Choroid plexus epithelial cell (primary cell): ENCODE measurements at regions not wholly inside any gene's neighbourhood (a gene's known extent, or its start where the extent isn't known, plus 50 kb on each side); places are given as distances from the start of the nearest gene placed in this dataset.

Experiments
- DNase-seq: peaks from one replicate; pipeline ENCODE4 v3.0.0-alpha.2; 2010; ENCODE audit warnings: low read depth
- H3K4me3 ChIP-seq: 2 replicates; pipeline ENCODE4 v1.5.1; 2011; ENCODE audit warnings: low read depth, mild to moderate bottlenecking, control low read depth, low read length, moderate library complexity
- CTCF ChIP-seq: conservative IDR thresholded peaks from 2 replicates; pipeline ENCODE4 v1.5.1; 2011; ENCODE audit warnings: low read depth, mild to moderate bottlenecking, control low read depth, inconsistent platforms, low read length, moderate library complexity

- no peak overlapping the region for H3K4me3 ChIP-seq
- TF ChIP-seq CTCF: no peak
- peak; percentile 90 for DNase-seq
Measured at GRCh38 chr6:163790266-163790840, 375.8 kb downstream of the QKI start.

DNA sequence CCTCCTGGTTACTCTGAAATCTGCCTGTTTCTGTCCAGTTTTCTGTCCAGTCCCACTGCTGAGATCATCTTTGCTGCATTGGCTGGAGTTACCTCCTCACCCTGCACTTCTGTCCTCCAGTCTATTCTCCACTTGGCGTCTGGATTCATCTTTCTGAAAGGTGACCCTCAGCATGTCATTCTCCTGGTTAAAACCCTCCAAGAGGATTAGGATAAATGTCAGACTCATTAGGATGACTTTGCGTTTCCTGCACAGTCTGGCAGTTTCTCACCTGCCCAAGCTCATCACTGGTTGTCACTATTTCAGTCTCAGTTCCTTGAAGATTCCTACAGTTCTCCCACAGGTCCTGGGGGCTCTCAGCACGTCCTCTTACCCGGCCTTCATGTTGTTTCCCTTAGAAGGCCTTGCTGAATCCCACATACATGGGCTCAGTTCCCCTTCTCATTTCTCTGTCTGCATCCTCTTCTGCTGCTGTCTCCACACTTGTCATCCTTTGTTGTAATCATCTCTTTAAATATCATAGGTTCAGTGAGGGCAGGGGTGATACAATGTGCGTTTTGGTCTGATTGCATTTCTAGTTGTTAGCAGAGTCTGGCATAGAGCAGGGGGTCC is 374.8 kb downstream of the QKI start:
- no peak for DNase-seq
- no peak for TF ChIP-seq CTCF
- H3K4me3 ChIP-seq: no peak overlapping the region

GRCh38 chr6:163786995-163787671 is 372.6 kb downstream of the QKI start:
- DNase-seq: peak; percentile 56
- no peak overlapping the region for H3K4me3 ChIP-seq
- TF ChIP-seq CTCF: no peak

DNA sequence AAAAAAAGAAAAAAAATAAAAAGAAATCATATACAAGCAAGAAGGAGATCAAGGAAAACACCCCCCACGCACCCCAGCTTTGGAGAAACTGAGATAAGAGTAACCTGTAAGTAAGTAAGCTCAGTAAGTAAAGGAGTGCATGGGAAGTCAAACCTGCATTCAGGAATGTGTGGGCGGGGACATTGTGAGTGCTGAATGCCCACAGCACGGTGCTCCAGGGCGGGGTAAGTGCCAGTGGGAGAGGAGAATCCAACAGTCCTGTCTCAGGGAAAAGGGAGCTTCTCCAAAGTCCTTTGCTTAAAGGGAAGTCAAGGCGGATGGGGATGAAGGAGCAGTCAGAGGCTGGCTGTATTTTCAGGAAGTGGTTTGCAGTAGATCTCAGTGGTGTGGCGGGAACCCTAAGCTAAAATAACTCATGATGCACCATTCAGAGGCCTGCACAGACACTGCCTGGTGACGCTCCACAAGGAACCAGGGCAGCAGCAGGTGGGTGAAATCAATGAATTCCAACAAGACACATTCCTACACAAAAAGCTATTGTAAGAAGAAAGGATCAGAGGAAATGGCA is 368.0 kb downstream of the QKI start:
- no peak overlapping the region for H3K4me3 ChIP-seq
- TF ChIP-seq CTCF: no peak
- no peak for DNase-seq

DNA sequence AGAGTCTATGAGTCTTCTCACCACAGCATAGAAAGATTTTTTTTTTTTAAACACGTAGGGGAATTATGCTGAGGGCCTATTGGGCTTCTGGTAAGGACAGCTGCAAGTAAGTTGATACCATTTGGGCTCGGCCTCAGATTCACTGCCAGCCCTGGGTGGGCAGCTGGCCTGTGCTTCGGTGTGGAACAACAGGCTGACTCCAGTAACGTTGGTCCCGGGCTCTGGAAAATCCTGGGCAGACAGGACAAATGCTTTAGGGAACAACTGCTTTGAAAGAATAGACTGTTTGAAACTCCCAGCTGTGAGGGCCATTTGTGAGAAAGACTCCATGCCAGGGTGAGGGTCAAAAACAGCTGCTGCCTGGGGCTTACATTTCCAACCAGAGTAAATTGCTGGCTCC is 366.5 kb downstream of the QKI start:
- peak; percentile 26 for DNase-seq
- H3K4me3 ChIP-seq: no peak overlapping the region
- no peak for TF ChIP-seq CTCF

- no peak overlapping the region for H3K4me3 ChIP-seq
- no peak for TF ChIP-seq CTCF
- no peak for DNase-seq
Measured at GRCh38 chr6:163779727-163780284, 365.3 kb downstream of the QKI start.
